Fibroblast of mammary gland (primary cell): ENCODE measurements at regions not wholly inside any gene's neighbourhood (a gene's known extent, or its start where the extent isn't known, plus 50 kb on each side); places are given as distances from the start of the nearest gene placed in this dataset.
A peak's percentile ranks its signal among the peaks of the same experiment; 100 is the strongest.

Experiments used
- DNase-seq: peaks from one replicate; pipeline ENCODE4 v3.0.0-alpha.2; 2010; ENCODE audit warnings: low read depth
- H3K4me3 ChIP-seq: 2 replicates; pipeline ENCODE4 v1.5.1; 2011; ENCODE audit warnings: low read depth, mild to moderate bottlenecking, low read length, moderate library complexity; ENCODE audit not compliant: control insufficient read depth
- CTCF ChIP-seq: conservative IDR thresholded peaks from 2 replicates; pipeline ENCODE4 v1.5.1; 2011; ENCODE audit warnings: low read depth, low read length, inconsistent platforms; ENCODE audit not compliant: control insufficient read depth, insufficient read depth

- H3K4me3 ChIP-seq: no peak overlapping the region
- DNase-seq: no peak
- TF ChIP-seq CTCF: no peak
These were observed 562.8 kb upstream of the TLE4 start for GRCh38 chr9:79008916-79009315.

GRCh38 chr9:79011461-79011860 lies 560.3 kb upstream of the TLE4 start:
- no peak overlapping the region for H3K4me3 ChIP-seq
- TF ChIP-seq CTCF: no peak
- no peak for DNase-seq

GRCh38 chr9:79012561-79012960 lies 559.2 kb upstream of the TLE4 start:
- peak; percentile 68 for DNase-seq
- H3K4me3 ChIP-seq: no peak overlapping the region
- TF ChIP-seq CTCF: no peak

- peak; percentile 6 for DNase-seq
- TF ChIP-seq CTCF: no peak
- H3K4me3 ChIP-seq: no peak overlapping the region
These were observed 557.8 kb upstream of the TLE4 start for GRCh38 chr9:79013715-79014610.

- TF ChIP-seq CTCF: no peak
- DNase-seq: no peak
- no peak overlapping the region for H3K4me3 ChIP-seq
These were observed 556.7 kb upstream of the TLE4 start for GRCh38 chr9:79014929-79015699.

- no peak overlapping the region for H3K4me3 ChIP-seq
- no peak for TF ChIP-seq CTCF
These were observed 555.8 kb upstream of the TLE4 start for GRCh38 chr9:79015951-79016350.

More at GRCh38 chr9:79015951-79016350, 555.8 kb upstream of the TLE4 start:
- no peak for DNase-seq
